22Rv1 (cell line): ENCODE measurements at regions not wholly inside any gene's neighbourhood (a gene's known extent, or its start where the extent isn't known, plus 50 kb on each side); places are given as distances from the start of the nearest gene placed in this dataset.

Experiments used
- ZFX ChIP-seq: fragments of 450-650 bp; IDR thresholded peaks from 2 replicates; pipeline ENCODE4 v1.6.1; 2017; ENCODE audit warnings: antibody characterized with exemption, borderline replicate concordance
- TF ChIP-seq, protein P1 (sequence below): fragments of 450-650 bp; IDR thresholded peaks from 2 replicates; pipeline ENCODE4 v1.5.1; 2017; ENCODE audit warnings: mild to moderate bottlenecking

DNA sequence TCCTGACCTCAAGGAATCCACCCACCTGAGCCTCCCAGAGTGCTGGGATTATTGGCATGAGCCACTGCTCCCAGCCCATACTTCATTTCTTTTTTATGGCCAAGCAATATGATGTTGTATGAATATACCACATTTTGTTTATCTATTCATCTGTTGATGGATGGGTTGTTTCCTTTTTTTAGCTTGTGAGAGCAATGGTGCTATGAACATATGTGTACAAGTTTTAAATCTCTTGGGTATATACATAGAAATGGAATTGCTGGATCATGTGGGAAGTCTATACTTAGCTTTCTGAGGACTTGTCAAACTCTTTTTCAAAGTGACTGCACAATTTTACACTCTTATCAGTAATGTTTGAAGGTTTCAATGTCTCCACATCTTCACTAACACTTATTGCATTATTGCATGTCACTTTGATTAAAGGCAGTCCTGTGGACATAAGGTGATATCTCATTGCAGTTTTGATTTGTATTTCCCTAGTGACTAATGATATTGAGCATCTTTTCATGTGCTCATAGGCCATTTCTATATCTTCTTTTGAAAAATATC, 167.1 kb upstream of the SPHKAP start:
- TF ChIP-seq, protein P1, sequence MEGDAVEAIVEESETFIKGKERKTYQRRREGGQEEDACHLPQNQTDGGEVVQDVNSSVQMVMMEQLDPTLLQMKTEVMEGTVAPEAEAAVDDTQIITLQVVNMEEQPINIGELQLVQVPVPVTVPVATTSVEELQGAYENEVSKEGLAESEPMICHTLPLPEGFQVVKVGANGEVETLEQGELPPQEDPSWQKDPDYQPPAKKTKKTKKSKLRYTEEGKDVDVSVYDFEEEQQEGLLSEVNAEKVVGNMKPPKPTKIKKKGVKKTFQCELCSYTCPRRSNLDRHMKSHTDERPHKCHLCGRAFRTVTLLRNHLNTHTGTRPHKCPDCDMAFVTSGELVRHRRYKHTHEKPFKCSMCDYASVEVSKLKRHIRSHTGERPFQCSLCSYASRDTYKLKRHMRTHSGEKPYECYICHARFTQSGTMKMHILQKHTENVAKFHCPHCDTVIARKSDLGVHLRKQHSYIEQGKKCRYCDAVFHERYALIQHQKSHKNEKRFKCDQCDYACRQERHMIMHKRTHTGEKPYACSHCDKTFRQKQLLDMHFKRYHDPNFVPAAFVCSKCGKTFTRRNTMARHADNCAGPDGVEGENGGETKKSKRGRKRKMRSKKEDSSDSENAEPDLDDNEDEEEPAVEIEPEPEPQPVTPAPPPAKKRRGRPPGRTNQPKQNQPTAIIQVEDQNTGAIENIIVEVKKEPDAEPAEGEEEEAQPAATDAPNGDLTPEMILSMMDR: no peak
- no peak for TF ChIP-seq ZFX
